Progenitor cell of endocrine pancreas (in vitro differentiated cells): ENCODE measurements at regions not wholly inside any gene's neighbourhood (a gene's known extent, or its start where the extent isn't known, plus 50 kb on each side); places are given as distances from the start of the nearest gene placed in this dataset.

Source experiments
- DNase-seq: peaks from one replicate; pipeline ENCODE4 v3.0.0; 2021; ENCODE audit warnings: low spot score; ENCODE audit not compliant: unreplicated experiment
- H3K27ac Mint-ChIP-seq: 2 replicates; pipeline ENCODE4 v1.8.0; 2021; ENCODE audit warnings: mild to moderate bottlenecking, moderate library complexity, mixed read lengths
- H3K27me3 Mint-ChIP-seq: 2 replicates; pipeline ENCODE4 v1.8.0; 2021; ENCODE audit warnings: mixed read lengths
- H3K36me3 Mint-ChIP-seq: 2 replicates; pipeline ENCODE4 v1.8.0; 2022; ENCODE audit warnings: mixed read lengths; ENCODE audit not compliant: insufficient read depth
- H3K4me1 Mint-ChIP-seq: 2 replicates; pipeline ENCODE4 v1.8.0; 2021; ENCODE audit warnings: low read depth, mixed read lengths
- H3K4me3 Mint-ChIP-seq: 2 replicates; pipeline ENCODE4 v1.8.0; 2021; ENCODE audit warnings: low read depth, mild to moderate bottlenecking, moderate library complexity, mixed read lengths
- H3K9me3 Mint-ChIP-seq: 2 replicates; pipeline ENCODE4 v1.8.0; 2021; ENCODE audit warnings: low read depth, mixed read lengths
- CTCF ChIP-seq: fragments of 200-600 bp; sonication (generic); IDR thresholded peaks from one replicate; pipeline ENCODE4 v1.5.0; 2021; ENCODE audit warnings: antibody characterized with exemption, mild to moderate bottlenecking; ENCODE audit not compliant: unreplicated experiment

- no peaks in the 10 kb centered on the region for H3K27me3 Mint-ChIP-seq
- no peak for DNase-seq
- H3K9me3 Mint-ChIP-seq, result peaks cover 10% of the 10 kb centered on the region
- H3K27ac Mint-ChIP-seq, result no peak overlapping the region
- TF ChIP-seq CTCF, result no peak
- peaks cover 1% of the 10 kb centered on the region for H3K36me3 Mint-ChIP-seq
- H3K4me1 Mint-ChIP-seq, result no peaks in the 10 kb centered on the region
- H3K4me3 Mint-ChIP-seq, result no peak overlapping the region
These were observed 163.9 kb upstream of the LRRC7 start for GRCh38 chr1:69403756-69404320.

GRCh38 chr1:69404486-69404885 is 163.2 kb upstream of the LRRC7 start:
- Mint-ChIP-seq H3K4me1 (no peaks in the 10 kb centered on the region), H3K27me3 (no peaks in the 10 kb centered on the region), H3K9me3 (peaks cover 10% of the 10 kb centered on the region), H3K27ac (no peak overlapping the region), H3K36me3 (peaks cover 1% of the 10 kb centered on the region), H3K4me3 (no peak overlapping the region)
- TF ChIP-seq CTCF, result no peak
- no peak for DNase-seq

- H3K4me3 Mint-ChIP-seq, result no peak overlapping the region
- H3K4me1 Mint-ChIP-seq, result peaks cover 2% of the 10 kb centered on the region
- TF ChIP-seq CTCF, result no peak
- H3K27me3 Mint-ChIP-seq, result no peaks in the 10 kb centered on the region
- DNase-seq, result no peak
- H3K27ac Mint-ChIP-seq, result no peak overlapping the region
- H3K9me3 Mint-ChIP-seq, result peaks cover 10% of the 10 kb centered on the region
- H3K36me3 Mint-ChIP-seq, result peaks cover 1% of the 10 kb centered on the region
These were observed 161.5 kb upstream of the LRRC7 start for GRCh38 chr1:69406244-69406643.

GRCh38 chr1:69409731-69410456 is 157.8 kb upstream of the LRRC7 start:
- Mint-ChIP-seq H3K27me3 (no peaks in the 10 kb centered on the region), H3K4me3 (no peak overlapping the region), H3K27ac (no peak overlapping the region), H3K36me3 (peaks cover 5% of the 10 kb centered on the region), H3K9me3 (peaks cover 15% of the 10 kb centered on the region), H3K4me1 (peaks cover 25% of the 10 kb centered on the region)
- TF ChIP-seq CTCF, result no peak
- no peak for DNase-seq

GRCh38 chr1:69410457-69410850 is 157.3 kb upstream of the LRRC7 start:
- no peak for DNase-seq
- peaks cover 25% of the 10 kb centered on the region for H3K4me1 Mint-ChIP-seq
- peaks cover 6% of the 10 kb centered on the region for H3K36me3 Mint-ChIP-seq
- no peak for TF ChIP-seq CTCF
- no peak overlapping the region for H3K4me3 Mint-ChIP-seq
- no peak overlapping the region for H3K27ac Mint-ChIP-seq
- no peaks in the 10 kb centered on the region for H3K27me3 Mint-ChIP-seq
- peaks cover 15% of the 10 kb centered on the region for H3K9me3 Mint-ChIP-seq
